ENCODE measurements at regions not wholly inside any gene's neighbourhood (a gene's known extent, or its start where the extent isn't known, plus 50 kb on each side); places are given as distances from the start of the nearest gene placed in this dataset.

DNA sequence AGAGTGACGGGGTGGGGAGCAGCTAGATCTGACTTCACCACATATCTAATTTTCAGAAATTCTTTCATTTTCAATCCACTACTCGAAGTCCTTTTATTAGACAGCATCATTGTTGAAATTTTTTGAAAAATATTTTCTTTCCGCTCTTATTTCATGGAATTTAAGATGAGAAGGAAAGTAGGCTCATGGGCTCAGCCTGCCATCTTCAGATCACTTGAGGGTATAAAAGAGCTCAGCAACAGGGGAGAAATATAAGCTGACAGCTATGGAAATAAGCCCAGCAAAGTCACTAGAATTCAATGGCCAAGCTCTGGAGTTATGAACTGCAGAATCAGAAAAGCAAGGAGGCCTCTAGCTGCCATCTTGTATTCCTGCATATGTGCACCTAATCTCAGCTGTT is 389.1 kb downstream of the XPNPEP1 start:
- no peaks in the 10 kb centered on the region for H3K9me3 ChIP-seq
- no peaks in the 10 kb centered on the region for H3K27me3 ChIP-seq
- H3K36me3 ChIP-seq, result no peaks in the 10 kb centered on the region
- no peaks in the 10 kb centered on the region for H3K4me1 ChIP-seq (ENCODE audit: control insufficient read depth in 1 of 2, insufficient read depth in 1 of 2, low read depth in 1 of 2, low read length in 1 of 2)
- H3K4me3 ChIP-seq (ENCODE audit: low read depth in 1 of 2, low read length in 1 of 2), result no peak overlapping the region
- no peak overlapping the region for H3K27ac ChIP-seq
- TF ChIP-seq, protein P1, sequence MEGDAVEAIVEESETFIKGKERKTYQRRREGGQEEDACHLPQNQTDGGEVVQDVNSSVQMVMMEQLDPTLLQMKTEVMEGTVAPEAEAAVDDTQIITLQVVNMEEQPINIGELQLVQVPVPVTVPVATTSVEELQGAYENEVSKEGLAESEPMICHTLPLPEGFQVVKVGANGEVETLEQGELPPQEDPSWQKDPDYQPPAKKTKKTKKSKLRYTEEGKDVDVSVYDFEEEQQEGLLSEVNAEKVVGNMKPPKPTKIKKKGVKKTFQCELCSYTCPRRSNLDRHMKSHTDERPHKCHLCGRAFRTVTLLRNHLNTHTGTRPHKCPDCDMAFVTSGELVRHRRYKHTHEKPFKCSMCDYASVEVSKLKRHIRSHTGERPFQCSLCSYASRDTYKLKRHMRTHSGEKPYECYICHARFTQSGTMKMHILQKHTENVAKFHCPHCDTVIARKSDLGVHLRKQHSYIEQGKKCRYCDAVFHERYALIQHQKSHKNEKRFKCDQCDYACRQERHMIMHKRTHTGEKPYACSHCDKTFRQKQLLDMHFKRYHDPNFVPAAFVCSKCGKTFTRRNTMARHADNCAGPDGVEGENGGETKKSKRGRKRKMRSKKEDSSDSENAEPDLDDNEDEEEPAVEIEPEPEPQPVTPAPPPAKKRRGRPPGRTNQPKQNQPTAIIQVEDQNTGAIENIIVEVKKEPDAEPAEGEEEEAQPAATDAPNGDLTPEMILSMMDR (IDR thresholded peaks at IDR 0.05), result no peak

DNA sequence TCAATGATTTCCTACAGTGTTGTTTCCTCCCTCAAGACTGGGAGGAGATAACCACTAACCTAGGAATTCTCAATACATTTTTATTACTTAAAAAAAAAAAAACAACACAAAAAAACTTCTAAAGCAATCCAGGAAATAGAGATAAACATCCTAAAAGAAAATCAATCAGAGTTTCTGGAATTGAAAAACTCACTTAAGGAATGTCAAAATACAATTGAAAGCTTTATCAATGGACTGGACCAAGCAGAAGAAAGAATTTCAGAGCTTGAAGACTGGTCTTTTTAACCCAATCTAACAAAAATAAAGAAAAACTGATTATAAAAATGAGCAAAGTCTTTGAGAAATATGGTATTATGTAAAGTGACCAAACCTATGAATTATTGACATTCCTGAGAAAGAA is 394.1 kb downstream of the XPNPEP1 start:
- H3K9me3 ChIP-seq, result no peaks in the 10 kb centered on the region
- no peaks in the 10 kb centered on the region for H3K36me3 ChIP-seq
- H3K27ac ChIP-seq, result no peak overlapping the region
- no peak overlapping the region for H3K4me3 ChIP-seq (ENCODE audit: low read depth in 1 of 2, low read length in 1 of 2)
- no peaks in the 10 kb centered on the region for H3K27me3 ChIP-seq
- H3K4me1 ChIP-seq (ENCODE audit: control insufficient read depth in 1 of 2, insufficient read depth in 1 of 2, low read depth in 1 of 2, low read length in 1 of 2), result no peaks in the 10 kb centered on the region
- TF ChIP-seq, protein P1 (IDR thresholded peaks at IDR 0.05), result no peak

DNA sequence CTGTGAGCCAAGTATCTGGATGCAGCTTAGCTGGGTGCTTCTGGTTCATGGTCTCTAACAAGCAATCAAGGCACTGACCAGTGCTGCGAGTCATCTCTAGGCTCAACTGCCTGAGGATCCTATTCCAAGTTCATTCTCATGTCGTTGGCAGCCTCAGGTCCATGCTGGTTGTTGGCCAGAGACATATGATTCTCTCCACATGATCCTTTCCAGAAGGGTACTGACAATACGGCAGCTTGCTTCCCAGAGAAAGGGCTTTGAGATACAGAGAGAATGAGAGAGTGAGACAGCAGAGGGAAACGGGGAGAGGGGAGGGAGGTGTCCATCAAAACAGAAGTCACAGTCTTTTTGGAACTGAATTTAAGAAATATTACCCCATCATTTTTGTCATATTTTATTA is 405.6 kb downstream of the XPNPEP1 start:
- Histone ChIP-seq H3K9me3 (no peaks in the 10 kb centered on the region), H3K36me3 (no peaks in the 10 kb centered on the region), H3K27me3 (no peaks in the 10 kb centered on the region), H3K4me1 (ENCODE audit: control insufficient read depth in 1 of 2, insufficient read depth in 1 of 2, low read depth in 1 of 2, low read length in 1 of 2) (no peaks in the 10 kb centered on the region), H3K27ac (no peak overlapping the region), H3K4me3 (ENCODE audit: low read depth in 1 of 2, low read length in 1 of 2) (no peak overlapping the region)
- TF ChIP-seq, protein P1 (IDR thresholded peaks at IDR 0.05), result no peak

DNA sequence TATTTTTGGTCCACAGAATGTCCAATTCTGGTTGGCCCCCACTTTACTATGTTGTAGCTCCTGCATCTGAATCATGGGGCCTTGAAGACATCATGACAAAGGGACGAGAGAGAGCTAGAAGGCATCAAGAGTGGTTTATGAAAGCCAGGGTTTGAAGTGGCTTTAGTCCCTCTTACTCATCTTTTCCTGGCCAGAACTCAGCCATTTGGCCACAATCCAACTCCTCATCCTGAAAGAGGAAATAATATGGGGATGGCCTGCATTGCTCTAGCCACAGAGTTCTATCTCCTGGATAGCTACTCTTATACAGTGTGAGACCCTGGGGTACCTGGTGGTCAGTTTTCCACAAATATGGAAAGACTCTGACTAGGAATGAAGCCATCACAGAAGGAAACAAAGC is 418.9 kb downstream of the XPNPEP1 start:
- Histone ChIP-seq H3K27ac (no peak overlapping the region), H3K27me3 (no peaks in the 10 kb centered on the region), H3K4me1 (ENCODE audit: control insufficient read depth in 1 of 2, insufficient read depth in 1 of 2, low read depth in 1 of 2, low read length in 1 of 2) (no peaks in the 10 kb centered on the region), H3K36me3 (no peaks in the 10 kb centered on the region), H3K4me3 (ENCODE audit: low read depth in 1 of 2, low read length in 1 of 2) (no peak overlapping the region), H3K9me3 (no peaks in the 10 kb centered on the region)
- TF ChIP-seq, protein P1 (IDR thresholded peaks at IDR 0.05), result no peak

DNA sequence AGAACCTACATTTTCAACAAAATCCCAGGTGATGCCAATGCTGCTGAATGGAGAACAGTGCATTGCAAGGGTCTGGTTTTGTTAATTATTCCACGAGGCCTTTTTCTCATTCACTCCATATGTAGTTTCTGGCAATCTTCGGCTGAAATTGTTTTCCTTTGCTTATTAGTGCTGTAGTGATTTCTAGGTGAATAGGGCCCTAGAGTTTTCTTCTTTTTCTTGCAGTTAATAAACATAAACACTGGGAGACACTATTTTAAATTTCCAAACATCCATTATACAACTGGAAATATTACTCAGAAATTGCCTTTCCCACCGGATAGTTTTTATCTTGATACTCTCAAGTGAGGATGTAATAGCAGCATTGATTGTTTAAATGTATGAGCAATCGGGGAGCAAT is 435.6 kb downstream of the XPNPEP1 start:
- TF ChIP-seq, protein P1 (IDR thresholded peaks at IDR 0.05), result no peak

DNA sequence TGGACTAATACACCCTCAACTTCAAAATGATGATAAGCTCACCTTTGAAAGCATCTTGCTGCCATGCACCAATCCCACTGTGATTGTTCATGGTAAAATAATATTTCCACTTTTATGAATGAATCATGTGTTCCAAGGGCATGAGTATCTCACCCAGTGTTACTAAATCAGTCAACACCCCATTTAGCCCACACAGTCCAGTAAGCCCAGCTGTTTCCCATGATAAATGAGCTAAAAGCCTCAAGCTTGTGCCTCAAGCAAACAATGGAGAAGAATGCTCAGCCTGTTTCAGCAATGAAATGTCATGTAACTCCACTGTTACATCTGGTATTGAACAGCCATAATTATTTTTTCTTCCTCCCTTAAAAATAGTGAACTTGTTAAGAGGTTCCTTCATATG is 442.5 kb downstream of the XPNPEP1 start:
- Histone ChIP-seq H3K36me3 (no peaks in the 10 kb centered on the region), H3K4me3 (ENCODE audit: low read depth in 1 of 2, low read length in 1 of 2) (no peak overlapping the region), H3K4me1 (ENCODE audit: control insufficient read depth in 1 of 2, insufficient read depth in 1 of 2, low read depth in 1 of 2, low read length in 1 of 2) (no peaks in the 10 kb centered on the region), H3K9me3 (no peaks in the 10 kb centered on the region), H3K27me3 (no peaks in the 10 kb centered on the region), H3K27ac (no peak overlapping the region)
- TF ChIP-seq, protein P1 (IDR thresholded peaks at IDR 0.05), result no peak

More for the DNA sequence above, 435.6 kb downstream of the XPNPEP1 start:
- no peaks in the 10 kb centered on the region for H3K36me3 ChIP-seq
- no peaks in the 10 kb centered on the region for H3K9me3 ChIP-seq
- no peaks in the 10 kb centered on the region for H3K4me1 ChIP-seq (ENCODE audit: control insufficient read depth in 1 of 2, insufficient read depth in 1 of 2, low read depth in 1 of 2, low read length in 1 of 2)
- no peak overlapping the region for H3K27ac ChIP-seq
- no peak overlapping the region for H3K4me3 ChIP-seq (ENCODE audit: low read depth in 1 of 2, low read length in 1 of 2)
- H3K27me3 ChIP-seq, result no peaks in the 10 kb centered on the region
